Left kidney (tissue), 1 donor: ENCODE measurements at regions not wholly inside any gene's neighbourhood (a gene's known extent, or its start where the extent isn't known, plus 50 kb on each side); places are given as distances from the start of the nearest gene placed in this dataset.

Experiments used
- DNase-seq: peaks from one replicate; pipeline ENCODE4 v3.0.0-alpha.2; 2013

DNA sequence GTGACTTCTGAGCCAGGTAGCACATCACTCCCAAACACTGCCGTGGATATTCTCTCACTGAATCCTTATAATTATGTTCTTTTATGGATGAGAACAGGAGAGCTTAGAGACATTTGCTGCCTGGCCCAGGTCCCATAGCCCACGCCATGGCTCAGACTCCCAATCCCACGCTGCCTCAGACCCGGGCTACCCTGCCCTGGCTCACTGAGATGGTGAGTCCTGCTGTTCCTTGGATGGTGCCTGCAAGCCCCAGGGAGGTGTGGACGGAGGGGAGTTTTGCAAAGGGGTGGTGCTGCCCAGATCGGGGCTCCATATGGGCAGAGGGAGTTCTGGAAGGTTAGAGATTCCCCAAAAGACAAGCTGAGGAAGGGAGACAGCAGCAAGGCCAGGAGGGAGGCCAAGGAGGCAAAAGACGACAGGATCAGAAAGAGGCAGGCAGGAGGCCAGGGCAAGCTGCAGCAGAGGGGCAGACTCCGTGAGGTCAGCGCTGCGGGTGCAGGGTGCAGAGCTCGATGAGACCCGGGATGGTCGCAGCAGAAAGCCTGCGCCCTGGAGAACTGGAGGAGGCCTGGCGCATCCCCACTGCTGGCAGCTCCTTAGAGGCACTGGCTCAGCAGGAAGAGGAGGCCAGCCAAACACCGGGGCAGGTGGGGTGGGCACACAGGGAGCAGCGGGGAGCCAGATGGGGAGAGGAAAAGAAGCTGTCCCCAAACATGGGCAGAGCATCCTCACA, 95.7 kb upstream of the ALDH1A3 start:
- DNase-seq: no peak

DNA sequence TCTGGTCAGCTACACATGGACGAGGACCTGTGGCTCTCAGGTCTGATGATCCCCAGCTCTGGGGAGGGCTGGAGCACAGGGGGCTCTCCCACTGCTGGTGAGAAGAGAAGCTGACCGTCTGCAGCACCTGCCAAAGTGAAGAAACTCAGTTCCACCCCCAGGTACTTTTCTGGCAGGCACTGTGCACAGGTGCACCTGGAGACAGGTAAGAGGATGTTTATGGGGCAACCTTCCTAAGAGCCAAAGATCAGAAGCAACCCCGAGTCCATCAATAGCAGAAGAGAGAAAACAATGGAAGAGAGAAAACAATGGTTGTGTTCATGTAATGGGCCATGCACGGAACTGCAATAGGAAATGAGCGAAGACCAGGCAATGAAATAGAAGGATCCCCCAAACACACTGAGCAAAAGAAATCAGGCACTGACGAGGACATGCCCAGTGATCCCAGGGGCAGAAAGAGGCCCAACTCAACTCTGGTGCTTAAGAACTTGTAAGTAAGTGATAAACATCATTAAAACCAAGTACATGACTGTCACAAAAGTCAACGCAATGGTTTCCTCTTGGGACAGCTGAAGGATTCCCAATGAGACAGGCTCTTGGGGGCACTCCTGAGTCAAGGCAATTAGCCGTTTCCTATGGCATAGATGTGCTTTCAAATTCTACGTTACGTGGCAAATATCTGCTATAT, 95.0 kb upstream of the ALDH1A3 start:
- no peak for DNase-seq

DNA sequence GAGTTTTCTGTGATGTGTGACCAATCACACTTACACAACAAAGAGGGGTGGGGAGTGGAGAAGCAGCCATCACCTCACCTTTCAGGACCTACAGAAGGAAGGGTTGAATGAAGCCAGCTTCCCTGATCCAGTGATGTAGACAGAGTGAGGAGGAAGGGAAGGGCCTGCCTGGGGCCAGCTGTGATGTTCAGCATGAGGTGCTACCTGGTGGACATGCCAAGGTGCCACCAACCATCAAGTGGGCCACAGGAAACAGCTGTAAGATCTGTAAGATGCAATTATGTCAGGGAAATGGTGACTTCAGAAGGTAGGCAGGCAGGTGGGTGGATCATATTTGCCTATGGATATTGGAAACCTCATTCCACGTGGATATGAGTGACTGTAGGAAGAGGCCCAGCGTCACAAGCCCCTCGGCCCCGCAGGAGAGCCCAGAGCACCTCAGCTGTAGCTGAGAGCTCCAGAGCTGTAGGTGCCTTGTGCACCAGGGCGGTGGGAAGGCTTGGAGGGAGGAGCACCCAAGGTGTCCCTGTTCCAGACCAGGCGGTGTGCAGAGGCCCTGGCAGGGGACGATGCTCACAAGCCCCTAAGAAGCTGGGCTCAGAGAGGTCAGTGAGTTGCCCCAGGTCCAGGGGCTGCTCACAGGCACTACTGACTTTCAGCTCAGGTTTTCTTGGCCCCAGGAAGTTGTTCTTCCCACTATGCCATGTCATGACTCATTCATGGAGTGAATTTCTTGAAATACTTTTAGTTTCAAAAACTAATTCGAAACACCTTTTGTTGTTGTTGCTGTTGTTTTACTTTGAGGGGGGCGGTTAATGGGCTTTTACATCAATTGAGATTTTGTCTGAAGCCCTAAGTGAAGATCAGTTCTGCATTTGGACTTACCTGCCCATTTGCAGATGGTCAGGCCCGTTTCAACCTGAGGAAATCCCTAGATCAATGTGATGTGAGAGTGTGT, 94.2 kb upstream of the ALDH1A3 start:
- DNase-seq: no peak

DNA sequence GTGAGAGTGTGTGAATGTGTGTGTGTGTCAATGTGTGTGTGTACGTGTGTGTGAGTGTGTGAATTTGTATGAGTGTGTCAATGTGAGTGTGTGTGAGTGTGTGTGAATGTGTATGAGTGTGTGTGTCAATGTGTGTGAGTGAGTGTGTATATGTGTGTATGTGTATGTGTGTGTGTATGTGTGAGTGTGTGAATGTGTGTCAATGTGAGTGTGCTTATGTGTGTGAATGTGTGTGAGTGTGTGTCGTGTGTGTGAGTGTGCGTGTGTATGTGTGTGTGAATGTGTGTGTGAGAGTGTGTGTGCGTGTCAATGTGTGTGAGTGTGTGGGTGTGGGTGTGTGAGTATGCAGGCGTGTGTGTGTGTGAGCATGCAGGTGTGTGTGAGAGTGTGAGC, 93.5 kb upstream of the ALDH1A3 start:
- no peak for DNase-seq

DNA sequence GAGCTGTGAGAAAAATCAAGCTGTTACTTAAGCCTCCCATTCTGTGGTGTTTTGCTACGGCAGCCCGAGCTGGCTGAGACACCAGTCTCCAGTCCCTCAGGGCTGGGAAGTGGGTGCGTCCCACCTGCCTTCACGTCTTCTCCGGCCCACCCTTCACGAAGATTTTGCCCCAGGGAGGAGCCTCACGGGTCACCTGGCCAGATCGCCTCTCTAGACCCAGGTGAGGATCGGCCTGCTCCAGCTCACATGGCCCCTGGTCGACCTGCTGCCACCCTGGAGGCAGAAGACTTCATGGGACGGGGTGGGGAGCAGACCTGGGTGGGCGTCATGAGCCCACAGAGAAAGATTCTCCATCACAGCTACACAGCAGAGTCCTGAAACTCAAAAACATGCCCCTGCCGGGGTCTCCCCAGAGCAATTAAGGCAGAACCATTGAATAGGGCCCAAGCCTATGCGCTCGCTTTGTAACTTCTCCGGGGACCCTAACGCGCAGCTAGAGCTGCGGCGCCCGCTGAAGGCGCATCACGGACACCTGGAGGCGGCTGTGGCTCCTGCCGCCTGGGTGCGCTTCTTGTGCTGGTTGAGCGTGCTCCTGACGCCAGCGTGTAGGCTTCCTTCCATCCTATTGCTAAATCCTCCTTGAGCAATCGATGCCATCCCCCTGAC, 92.6 kb upstream of the ALDH1A3 start:
- no peak for DNase-seq

DNA sequence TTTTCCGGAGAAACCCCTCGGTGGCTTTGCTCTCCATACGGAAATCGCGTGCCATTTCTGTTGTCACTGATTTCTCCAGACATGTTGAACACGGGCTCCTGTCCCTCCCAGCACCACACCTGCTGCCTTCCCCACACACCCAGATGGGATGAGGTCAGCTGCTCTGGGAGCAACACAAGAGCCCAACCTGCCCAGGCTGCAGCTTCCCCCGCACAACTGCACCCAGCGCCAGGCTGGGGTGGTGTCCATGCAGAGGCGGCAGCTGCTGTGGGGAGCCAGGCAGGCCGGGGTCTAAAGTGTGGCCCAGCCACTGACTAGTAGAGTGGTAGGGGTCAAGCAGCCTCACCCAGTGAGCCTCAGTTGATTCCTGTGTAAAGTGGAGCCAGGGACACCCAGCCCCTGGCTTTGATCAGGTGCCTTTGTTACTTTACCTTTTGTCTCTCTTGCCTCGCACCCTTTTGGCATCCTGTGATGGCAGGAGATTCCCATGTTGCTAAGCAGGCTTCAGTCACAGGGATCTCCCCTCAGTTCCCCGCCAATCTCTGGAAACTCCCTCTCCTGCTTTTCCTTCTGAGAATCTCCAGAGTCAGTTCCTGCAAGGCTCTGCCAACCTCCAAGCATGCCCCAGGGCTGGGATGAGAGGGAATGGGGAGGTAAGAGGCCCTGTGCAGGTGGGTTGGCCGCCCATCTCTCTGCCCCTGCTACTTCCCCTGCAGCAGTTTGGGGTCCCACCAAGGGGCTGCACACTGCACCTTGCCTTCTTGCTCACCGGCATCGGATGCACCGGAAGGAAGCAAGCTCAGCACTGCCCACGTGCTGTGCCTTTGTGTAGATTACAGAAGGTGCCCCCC, 91.8 kb upstream of the ALDH1A3 start:
- no peak for DNase-seq

DNA sequence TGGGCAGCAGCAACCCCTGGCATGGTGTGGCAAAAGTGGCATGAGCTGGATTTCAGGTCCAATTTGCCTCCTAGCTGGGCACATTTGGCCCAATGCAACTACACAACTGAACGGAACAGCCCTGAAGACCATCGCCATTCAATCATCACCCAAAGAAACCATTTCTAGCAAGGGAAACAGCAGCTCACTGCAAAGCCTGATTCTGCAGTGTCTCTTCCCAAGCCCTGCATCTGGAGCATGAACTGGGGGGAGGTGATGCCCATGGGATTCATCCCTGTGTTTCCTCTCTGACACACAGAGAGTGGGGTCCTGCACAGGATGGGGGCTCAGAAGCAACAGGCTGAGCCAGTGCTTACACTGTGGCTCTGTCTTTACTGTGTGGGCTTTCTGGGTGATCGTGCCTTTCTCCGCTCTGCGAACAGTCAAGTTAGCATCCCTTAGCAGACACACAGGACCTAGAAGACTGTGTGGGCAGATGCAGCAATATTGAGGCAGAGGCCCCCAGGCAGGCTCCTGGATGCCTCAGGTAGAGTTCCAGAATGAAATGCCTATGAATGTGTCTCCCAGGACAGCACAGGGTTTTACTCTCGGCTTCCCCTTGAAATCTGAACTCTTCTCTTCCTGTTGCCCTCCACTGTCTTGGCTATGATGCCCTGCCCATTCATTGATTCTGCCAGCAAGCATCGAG, 91.1 kb upstream of the ALDH1A3 start:
- no peak for DNase-seq

DNA sequence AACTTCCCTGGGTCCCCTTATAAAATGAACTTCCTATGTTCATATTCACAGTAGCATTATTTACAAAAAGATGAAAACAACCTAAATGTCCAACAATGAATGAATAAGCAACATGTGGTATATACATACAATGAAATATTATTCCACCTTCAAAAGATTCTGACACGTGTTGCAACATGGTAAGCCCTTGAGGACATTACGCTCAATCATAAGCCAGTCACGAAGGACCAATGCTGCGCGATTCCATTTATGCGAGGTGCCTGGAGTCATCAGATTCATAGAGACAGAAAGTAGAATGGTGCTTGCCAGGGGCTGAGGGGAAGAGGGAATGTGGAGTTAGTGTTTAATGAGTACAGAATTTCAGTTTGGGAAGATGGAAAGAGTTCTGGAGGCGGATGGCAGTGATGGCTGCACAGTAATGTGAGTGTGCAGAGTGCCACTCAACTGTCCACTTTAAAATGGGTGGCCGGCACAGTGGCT, 88.8 kb upstream of the ALDH1A3 start:
- DNase-seq: no peak

DNA sequence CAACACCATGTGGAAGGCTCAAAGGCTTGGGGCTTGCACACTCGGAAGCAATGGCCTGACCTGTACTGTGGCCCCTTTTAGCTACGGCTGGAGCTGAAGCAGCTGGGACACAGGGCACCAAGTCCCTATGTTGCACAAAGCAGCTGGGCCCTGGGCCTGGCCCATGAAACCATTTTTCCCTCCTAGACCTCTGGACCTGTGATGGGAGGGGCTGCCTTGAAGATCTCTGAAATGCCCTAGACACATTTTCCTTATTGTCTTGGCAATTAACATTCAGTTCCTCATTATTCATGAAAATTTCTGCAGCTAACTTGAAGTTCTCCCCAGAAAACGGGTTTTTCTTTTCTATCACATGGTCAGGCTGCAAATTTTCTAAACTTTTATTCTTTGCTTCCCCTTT, 85.6 kb upstream of the ALDH1A3 start:
- no peak for DNase-seq

DNA sequence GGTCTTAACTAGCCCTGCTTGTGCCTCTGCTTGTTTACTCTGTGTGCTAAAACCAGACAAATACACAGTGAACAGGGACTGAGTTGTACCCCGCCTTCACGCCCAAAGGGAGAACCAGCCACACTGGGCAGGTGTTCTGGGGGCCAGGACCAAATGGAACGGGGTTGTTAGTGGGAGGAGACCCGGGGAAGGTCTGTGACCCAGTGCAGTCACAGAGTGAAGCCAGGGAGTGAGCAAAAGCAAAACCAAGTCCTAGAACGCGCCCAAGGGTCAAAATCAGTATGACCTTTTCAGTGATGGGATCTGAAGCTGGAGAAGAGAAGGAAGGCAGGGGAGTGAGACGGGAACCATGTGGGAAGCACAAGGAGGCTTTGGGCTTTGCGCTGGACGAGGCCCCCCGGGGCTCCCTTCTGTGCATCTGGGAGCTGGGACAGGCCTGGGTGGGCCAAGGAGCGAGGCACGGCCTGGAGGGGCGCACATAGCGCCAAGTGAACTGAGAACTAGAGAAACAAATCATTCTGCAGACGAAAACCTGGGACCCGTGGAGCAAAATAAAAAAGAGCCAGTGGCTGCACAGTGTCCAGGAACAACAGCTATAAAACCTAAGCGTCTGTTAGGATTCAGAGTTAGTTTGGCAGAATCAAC, 78.3 kb upstream of the ALDH1A3 start:
- DNase-seq: no peak

DNA sequence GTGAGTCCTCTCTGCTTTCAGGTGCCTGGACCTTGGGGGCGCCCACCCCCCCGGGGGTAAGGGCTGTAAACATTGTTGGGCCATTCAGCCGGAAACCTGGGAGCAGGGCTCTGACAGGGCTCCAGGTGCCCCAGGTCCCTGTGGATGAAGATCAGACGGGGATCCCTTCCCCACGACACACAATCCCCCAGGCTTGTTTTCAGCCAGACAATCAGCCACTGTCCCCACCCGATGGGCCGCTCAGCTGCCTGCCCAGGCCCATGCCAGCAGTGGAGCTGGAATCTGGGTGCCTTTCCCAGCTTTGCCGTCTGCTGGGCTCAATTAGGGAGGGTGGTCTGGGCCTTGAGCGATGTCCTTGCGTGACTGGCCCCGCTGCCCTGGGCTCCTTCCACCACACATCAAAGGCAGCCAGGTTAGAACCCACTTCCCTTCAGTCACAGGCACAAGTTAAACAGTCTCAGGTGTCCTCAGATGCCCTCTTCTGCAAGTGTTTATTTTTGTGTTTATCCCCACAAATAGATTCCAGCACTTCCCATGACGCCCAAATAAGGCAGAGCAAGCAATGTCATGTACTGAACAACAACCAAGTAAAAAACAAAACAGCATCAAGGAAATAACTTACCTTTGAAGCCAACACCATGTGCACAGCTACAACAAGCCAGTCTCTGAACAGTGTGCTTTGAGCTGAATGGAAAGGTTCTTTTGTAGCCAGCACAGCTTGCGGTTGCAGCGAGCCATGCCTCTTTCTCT, 77.0 kb upstream of the ALDH1A3 start:
- no peak for DNase-seq

DNA sequence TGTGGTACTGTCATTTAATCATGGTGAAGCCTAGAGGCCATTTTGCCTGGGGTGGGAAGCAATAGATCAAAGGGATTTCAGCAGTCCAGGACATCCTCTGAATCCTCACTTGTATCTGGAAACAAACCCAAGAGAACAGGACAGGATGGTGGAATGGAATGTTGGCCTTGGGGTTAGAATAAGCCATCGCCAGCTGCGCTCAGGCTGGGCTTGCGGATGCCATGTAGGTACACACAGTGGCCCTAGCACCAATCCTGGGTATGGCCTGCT, 76.5 kb upstream of the ALDH1A3 start:
- no peak for DNase-seq

DNA sequence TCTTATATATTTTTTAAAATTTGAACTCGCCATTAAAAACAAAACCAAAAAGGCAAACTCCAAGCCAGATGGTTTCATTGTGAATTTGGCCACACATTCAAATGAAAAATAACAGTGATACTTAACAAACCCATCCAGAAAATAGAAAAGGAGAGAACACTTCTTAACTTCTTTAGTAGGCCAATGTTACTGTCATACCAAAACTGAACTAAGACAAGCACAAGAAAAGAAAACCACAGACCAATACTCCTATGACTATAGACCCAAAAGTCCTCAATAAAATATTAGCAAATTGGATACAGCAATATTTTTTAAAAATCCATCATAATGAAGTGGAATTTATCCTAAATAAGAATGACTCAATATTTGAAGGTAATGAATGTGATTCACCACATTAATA, 73.5 kb upstream of the ALDH1A3 start:
- no peak for DNase-seq

DNA sequence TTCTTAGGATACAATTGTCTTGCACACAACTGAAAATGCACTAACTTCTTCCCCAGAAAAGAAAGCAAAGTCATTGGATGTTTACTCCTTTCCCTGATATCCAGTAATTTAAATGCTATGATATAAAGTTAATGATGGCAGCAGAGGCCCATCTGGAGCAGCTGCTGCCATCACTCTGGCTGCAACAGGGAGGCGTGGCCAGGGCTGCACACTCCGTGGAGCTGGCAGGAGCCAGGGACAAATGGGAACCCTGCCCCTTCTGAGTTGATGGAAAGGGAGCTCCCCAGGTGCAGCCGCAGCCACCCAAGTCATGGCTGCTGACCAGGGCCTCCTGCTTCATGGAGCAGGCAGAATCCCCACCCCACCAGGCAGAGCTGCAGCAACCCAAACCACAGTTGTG, 72.6 kb upstream of the ALDH1A3 start:
- no peak for DNase-seq

DNA sequence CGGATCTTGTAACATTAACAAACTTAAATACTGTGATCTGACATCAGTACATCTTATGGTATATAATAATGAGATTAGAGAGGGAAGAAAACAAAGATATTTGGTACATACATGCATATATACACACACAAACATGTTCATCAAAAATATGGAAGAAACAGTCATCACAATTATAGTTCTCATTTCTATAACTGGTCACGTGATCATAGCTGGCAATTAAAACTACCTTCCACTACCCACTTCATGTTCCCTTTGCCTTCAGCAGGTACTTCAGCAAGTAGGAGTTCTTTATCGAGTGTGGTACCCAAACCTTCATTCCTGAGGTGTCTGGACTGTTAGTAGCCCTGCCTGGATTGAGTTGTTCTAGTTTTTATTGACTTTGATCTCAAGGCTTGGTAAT, 70.9 kb upstream of the ALDH1A3 start:
- no peak for DNase-seq

DNA sequence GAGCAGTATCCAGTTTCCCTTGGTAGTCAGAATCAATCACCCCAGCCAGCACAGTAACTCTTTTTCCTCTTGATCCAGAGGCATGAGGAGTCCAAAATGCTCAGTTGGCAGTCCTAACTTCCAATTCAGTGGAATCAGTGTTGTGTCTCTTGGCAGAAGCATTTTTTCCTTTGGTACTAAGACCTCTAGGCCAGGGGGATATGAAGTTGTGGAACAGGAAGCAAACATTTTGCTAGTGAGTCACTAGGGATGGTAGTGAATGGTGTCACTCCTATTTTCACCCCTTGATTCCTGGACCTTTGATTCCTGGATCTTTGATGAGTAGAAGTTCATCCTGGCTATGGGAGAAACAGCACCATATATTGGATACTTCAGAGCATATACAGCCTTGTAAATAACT, 70.5 kb upstream of the ALDH1A3 start:
- DNase-seq: no peak

DNA sequence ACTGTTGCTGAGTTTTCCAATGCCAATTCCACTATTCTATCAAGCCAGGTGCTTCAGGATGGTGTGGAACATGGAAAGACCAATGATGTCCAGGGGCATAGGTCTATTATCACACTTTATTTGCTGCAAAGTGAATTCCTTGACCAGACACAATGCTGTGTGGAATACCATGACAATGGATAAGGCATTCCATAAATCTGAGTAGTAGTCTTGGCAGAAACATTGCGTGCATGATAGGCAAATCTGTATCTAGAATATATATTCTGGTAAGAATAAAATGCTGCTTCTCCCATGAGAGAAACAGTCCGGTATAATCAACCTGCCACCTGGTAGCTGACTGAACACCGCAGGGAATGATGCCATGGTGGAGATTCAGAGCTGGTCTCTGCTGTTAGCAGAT, 70.0 kb upstream of the ALDH1A3 start:
- DNase-seq: no peak

DNA sequence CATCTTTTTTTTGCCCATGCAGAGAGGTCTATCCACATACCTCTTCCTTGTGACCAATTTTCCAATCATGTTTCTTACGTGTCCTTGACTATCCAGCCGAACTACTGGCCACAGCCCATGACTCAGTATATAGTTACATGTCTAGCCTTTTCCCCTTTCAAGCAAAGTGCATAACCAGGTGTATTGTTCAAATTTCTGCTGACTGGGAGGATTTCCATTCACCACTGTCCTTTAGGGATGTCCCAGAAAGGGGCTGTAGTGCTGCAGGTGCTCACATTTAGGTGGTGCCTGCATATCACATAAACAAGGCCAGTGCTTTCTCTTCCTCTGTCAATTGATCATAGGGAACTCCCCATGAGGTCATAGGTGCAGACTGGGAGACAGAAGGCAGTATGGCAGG, 69.4 kb upstream of the ALDH1A3 start:
- no peak for DNase-seq

DNA sequence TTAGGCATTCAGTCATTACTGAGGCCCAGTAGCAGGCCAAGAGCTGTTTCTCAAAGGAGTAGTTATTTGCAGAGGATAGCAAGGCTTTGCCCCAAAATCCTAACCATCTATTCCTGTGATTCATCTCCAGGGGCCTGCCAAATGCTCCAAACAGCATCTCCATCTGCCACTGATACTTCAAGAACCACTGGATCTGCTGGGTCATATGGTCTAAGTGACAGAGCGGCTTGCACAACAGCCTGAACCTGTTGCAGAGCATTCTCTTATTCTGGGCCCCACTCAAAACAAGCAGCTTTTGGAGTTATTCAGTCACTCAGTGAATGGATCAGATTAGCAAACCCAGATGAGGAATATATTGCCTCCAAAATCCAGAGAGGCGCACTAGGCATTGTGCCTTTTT, 68.8 kb upstream of the ALDH1A3 start:
- DNase-seq: no peak

DNA sequence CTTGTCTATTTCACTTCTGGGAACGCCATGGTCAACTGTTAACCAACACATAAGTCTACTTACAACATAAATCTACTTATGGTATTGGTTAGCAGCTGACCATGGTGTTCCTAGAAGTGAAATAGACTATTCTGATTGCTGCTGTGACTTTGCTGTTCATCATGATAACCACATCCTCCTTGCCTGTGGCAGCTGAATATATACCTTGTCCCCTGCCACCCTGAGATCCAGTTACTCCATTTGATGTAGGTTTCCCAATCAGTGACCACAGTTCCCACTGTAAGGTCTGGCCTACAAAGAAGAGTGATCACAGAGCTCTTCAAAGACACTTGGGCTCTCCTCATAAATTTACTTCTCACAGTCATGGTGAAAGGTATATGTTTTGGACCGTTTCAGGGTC, 66.8 kb upstream of the ALDH1A3 start:
- no peak for DNase-seq
